ENCODE measurements at regions not wholly inside any gene's neighbourhood (a gene's known extent, or its start where the extent isn't known, plus 50 kb on each side); places are given as distances from the start of the nearest gene placed in this dataset.
"Not testable (repeated sequence)": the region's sequence is repeated elsewhere in the genome, so short reads cannot be mapped to it uniquely, and the experiment has no call there.

GRCh38 chr5:91595424-91595823 is 212.3 kb upstream of the ARRDC3 start:
- Histone ChIP-seq H3K27ac (ENCODE audit: low read length) (no peak overlapping the region), H3K4me1 (ENCODE audit: control insufficient read depth, insufficient read depth, low read length) (no peaks in the 10 kb centered on the region), H3K4me3 (ENCODE audit: low read length) (no peak overlapping the region), H3K27me3 (ENCODE audit: control insufficient read depth, insufficient read depth, low read length) (no peaks in the 10 kb centered on the region), H3K36me3 (ENCODE audit: control insufficient read depth, insufficient read depth, low read length) (no peaks in the 10 kb centered on the region), H3K9me3 (ENCODE audit: control insufficient read depth, insufficient read depth, low read length) (peaks cover 5% of the 10 kb centered on the region)
- Mint-ChIP-seq H3K4me3 (no peak overlapping the region), H3K36me3 (peaks cover 21% of the 10 kb centered on the region), H3K4me1 (no peaks in the 10 kb centered on the region), H3K27ac (no peak overlapping the region), H3K27me3 (ENCODE audit: low read depth in 2 of 2) (no peaks in the 10 kb centered on the region), H3K9me3 (peaks cover 3 to 15% of the 10 kb centered on the region in 2 donors)
- no peak for TF ChIP-seq CTCF (IDR thresholded peaks at IDR 0.05)
- intact Hi-C loops (cut with micrococcal nuclease), result no loop called here
- ATAC-seq, result no peak
- no CpG with 5 or more reads among the region's 3 CpGs for WGBS (ENCODE audit: insufficient coverage)
- DNase-seq, result no peak

GRCh38 chr5:91591076-91591475 is 208.0 kb upstream of the ARRDC3 start:
- no peak for ATAC-seq
- intact Hi-C loops (cut with micrococcal nuclease), result no loop called here
- Mint-ChIP-seq H3K27ac (no peak overlapping the region), H3K9me3 (peaks cover 3 to 13% of the 10 kb centered on the region in 2 donors), H3K36me3 (peaks cover 21% of the 10 kb centered on the region), H3K4me3 (no peak overlapping the region), H3K27me3 (ENCODE audit: low read depth in 2 of 2) (no peaks in the 10 kb centered on the region), H3K4me1 (no peaks in the 10 kb centered on the region)
- no peaks in the 10 kb centered on the region for H3K27me3 ChIP-seq (ENCODE audit: control insufficient read depth, insufficient read depth, low read length)
- WGBS (ENCODE audit: insufficient coverage), result no CpG with 5 or more reads among the region's 1 CpG
- peaks cover 5% of the 10 kb centered on the region for H3K9me3 ChIP-seq (ENCODE audit: control insufficient read depth, insufficient read depth, low read length)
- H3K4me1 ChIP-seq (ENCODE audit: control insufficient read depth, insufficient read depth, low read length), result no peaks in the 10 kb centered on the region
- no peak overlapping the region for H3K4me3 ChIP-seq (ENCODE audit: low read length)
- no peak for DNase-seq
- H3K36me3 ChIP-seq (ENCODE audit: control insufficient read depth, insufficient read depth, low read length), result no peaks in the 10 kb centered on the region
- no peak for TF ChIP-seq CTCF (IDR thresholded peaks at IDR 0.05)
- H3K27ac ChIP-seq (ENCODE audit: low read length), result no peak overlapping the region

- Histone ChIP-seq H3K36me3 (ENCODE audit: control insufficient read depth, insufficient read depth, low read length) (no peaks in the 10 kb centered on the region), H3K27ac (ENCODE audit: low read length) (no peak overlapping the region), H3K4me3 (ENCODE audit: low read length) (no peak overlapping the region), H3K9me3 (ENCODE audit: control insufficient read depth, insufficient read depth, low read length) (no peaks in the 10 kb centered on the region), H3K27me3 (ENCODE audit: control insufficient read depth, insufficient read depth, low read length) (no peaks in the 10 kb centered on the region), H3K4me1 (ENCODE audit: control insufficient read depth, insufficient read depth, low read length) (no peaks in the 10 kb centered on the region)
- Mint-ChIP-seq H3K27me3 (ENCODE audit: low read depth in 2 of 2) (no peaks in the 10 kb centered on the region), H3K4me1 (no peaks in the 10 kb centered on the region), H3K36me3 (peaks cover 7% of the 10 kb centered on the region), H3K27ac (no peak overlapping the region), H3K4me3 (no peak overlapping the region), H3K9me3 (peaks cover 4 to 5% of the 10 kb centered on the region in 2 donors)
- DNase-seq, result no peak
- intact Hi-C loops (cut with micrococcal nuclease), result no loop called here
- ATAC-seq, result no peak
- TF ChIP-seq CTCF (IDR thresholded peaks at IDR 0.05), result no peak
- 82% methylated on average over 2 of the region's 2 CpGs for WGBS (ENCODE audit: insufficient coverage)
Observed at GRCh38 chr5:91586232-91586631, 203.1 kb upstream of the ARRDC3 start.

GRCh38 chr5:91584352-91584751 is 201.2 kb upstream of the ARRDC3 start:
- no peak for TF ChIP-seq CTCF (IDR thresholded peaks at IDR 0.05)
- WGBS (ENCODE audit: insufficient coverage), result no CpG with 5 or more reads among the region's 2 CpGs

GRCh38 chr5:91566012-91566411 is 182.9 kb upstream of the ARRDC3 start:
- H3K36me3 ChIP-seq (ENCODE audit: control insufficient read depth, insufficient read depth, low read length); intact Hi-C loops (cut with micrococcal nuclease); H3K4me3 Mint-ChIP-seq; H3K4me3 ChIP-seq (ENCODE audit: low read length); H3K27ac Mint-ChIP-seq; DNase-seq; H3K4me1 ChIP-seq (ENCODE audit: control insufficient read depth, insufficient read depth, low read length); H3K4me1 Mint-ChIP-seq; H3K27ac ChIP-seq (ENCODE audit: low read length); ATAC-seq; H3K27me3 Mint-ChIP-seq (ENCODE audit: low read depth in 2 of 2); H3K27me3 ChIP-seq (ENCODE audit: control insufficient read depth, insufficient read depth, low read length): not testable (repeated sequence)
- H3K36me3 Mint-ChIP-seq, result peaks cover 17% of the 10 kb centered on the region
- peaks cover 17% of the 10 kb centered on the region for H3K9me3 ChIP-seq (ENCODE audit: control insufficient read depth, insufficient read depth, low read length)
- WGBS (ENCODE audit: insufficient coverage), result 100% methylated on average over 2 of the region's 2 CpGs
- H3K9me3 Mint-ChIP-seq, result peaks cover 21 to 33% of the 10 kb centered on the region in 2 donors

More at GRCh38 chr5:91584352-91584751, 201.2 kb upstream of the ARRDC3 start:
- Histone ChIP-seq H3K27ac (ENCODE audit: low read length) (no peak overlapping the region), H3K36me3 (ENCODE audit: control insufficient read depth, insufficient read depth, low read length) (no peaks in the 10 kb centered on the region), H3K9me3 (ENCODE audit: control insufficient read depth, insufficient read depth, low read length) (no peaks in the 10 kb centered on the region), H3K4me1 (ENCODE audit: control insufficient read depth, insufficient read depth, low read length) (no peaks in the 10 kb centered on the region), H3K4me3 (ENCODE audit: low read length) (no peak overlapping the region), H3K27me3 (ENCODE audit: control insufficient read depth, insufficient read depth, low read length) (no peaks in the 10 kb centered on the region)
- DNase-seq (no peak), ATAC-seq (no peak)
- Mint-ChIP-seq H3K4me3 (no peak overlapping the region), H3K27ac (no peak overlapping the region), H3K9me3 (peaks cover 0 to 2% of the 10 kb centered on the region in 2 donors), H3K27me3 (ENCODE audit: low read depth in 2 of 2) (no peaks in the 10 kb centered on the region), H3K36me3 (no peaks in the 10 kb centered on the region), H3K4me1 (no peaks in the 10 kb centered on the region)
- intact Hi-C loops (cut with micrococcal nuclease), result no loop called here
